ENCODE measurements at regions not wholly inside any gene's neighbourhood (a gene's known extent, or its start where the extent isn't known, plus 50 kb on each side); places are given as distances from the start of the nearest gene placed in this dataset.

DNA sequence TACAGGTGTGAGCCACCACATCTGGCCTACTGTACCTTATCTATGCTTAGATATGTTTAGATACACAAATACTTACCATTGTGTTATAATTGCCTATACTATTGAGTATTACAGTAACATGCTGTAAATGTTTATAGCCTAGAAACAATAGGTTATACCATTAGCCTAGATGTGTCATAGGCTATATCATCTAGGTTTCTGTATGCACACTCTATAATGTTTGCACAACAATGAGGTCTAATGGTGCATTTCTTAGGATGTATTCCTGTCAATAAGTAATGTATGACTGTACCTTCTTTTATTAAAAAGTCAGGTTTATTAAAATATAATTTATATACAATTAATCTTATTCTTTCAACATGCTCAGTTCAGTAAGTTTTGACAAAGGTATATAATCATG is 683.1 kb downstream of the LRRC70 start:
- Histone ChIP-seq H4K91ac (ENCODE audit: insufficient read length, low read depth, low read length) (no peak overlapping the region), H3K27me3 (ENCODE audit: insufficient read depth, low read length) (no peaks in the 10 kb centered on the region), H3K23ac (ENCODE audit: insufficient read length, low read depth, low read length) (no peak overlapping the region), H2BK15ac (ENCODE audit: low read depth, low read length) (no peak overlapping the region), H3K23me2 (ENCODE audit: insufficient read length, low read depth, low read length, poor library complexity, severe bottlenecking) (no peaks in the 10 kb centered on the region), H3K79me1 (ENCODE audit: insufficient read depth, low read depth, low read length, poor library complexity, severe bottlenecking) (no peaks in the 10 kb centered on the region), H3K14ac (ENCODE audit: insufficient read depth, low read length) (no peak overlapping the region), H2BK5ac (ENCODE audit: insufficient read length, low read length) (no peak overlapping the region), H3K9me3 (ENCODE audit: control insufficient read depth, low read depth, low read length) (no peaks in the 10 kb centered on the region), H2AFZ (ENCODE audit: low read length) (no peak overlapping the region), H3K79me2 (ENCODE audit: insufficient read depth, low read length) (no peaks in the 10 kb centered on the region; the same call in 1 of the 2 replicates), H4K5ac (ENCODE audit: insufficient read length, low read depth, low read length) (no peak overlapping the region), H2BK20ac (ENCODE audit: low read depth, low read length, poor library complexity, severe bottlenecking) (no peak overlapping the region), H3K27ac (ENCODE audit: insufficient read length, low read depth, low read length) (no peak overlapping the region), H4K8ac (replicated peaks; ENCODE audit: insufficient read length, low read depth, low read length) (no peak overlapping the region), H2BK12ac (ENCODE audit: insufficient read length, low read depth, low read length) (no peak overlapping the region), H2AK5ac (ENCODE audit: insufficient read length, low read length) (no peak overlapping the region), H3K4me1 (ENCODE audit: insufficient read depth, low read length) (no peaks in the 10 kb centered on the region), H3K56ac (ENCODE audit: insufficient read length, low read depth, low read length) (no peak overlapping the region), H3T11ph (ENCODE audit: low read length) (no peak overlapping the region), H3K4ac (ENCODE audit: low read depth, low read length) (no peak overlapping the region), H3K18ac (ENCODE audit: insufficient read length, low read depth, low read length) (no peak overlapping the region), H2BK120ac (ENCODE audit: low read depth, low read length, poor library complexity, severe bottlenecking) (no peak overlapping the region), H3K4me2 (ENCODE audit: insufficient read depth, insufficient read length, low read length) (no peak overlapping the region), H3K9ac (ENCODE audit: extremely low read depth, insufficient read length, low read length) (no peak overlapping the region), H4K20me1 (ENCODE audit: control insufficient read depth, insufficient read depth, insufficient read length) (no peaks in the 10 kb centered on the region)
- no peak overlapping the region for H3K27ac Mint-ChIP-seq
- DNase-seq, result no peak
- H3K4me1 Mint-ChIP-seq, result peaks cover 0 to 3% of the 10 kb centered on the region in 2 experiments; a peak in 2 of 4 replicates
- TF ChIP-seq CTCF (conservative IDR thresholded peaks at IDR 0.05), result no peak
- no peaks in the 10 kb centered on the region for H3K9me3 Mint-ChIP-seq
- no peaks in the 10 kb centered on the region for H3K36me3 Mint-ChIP-seq (ENCODE audit: insufficient read depth in 1 of 3, low read depth in 3 of 3)
- H3K4me3 Mint-ChIP-seq, result no peak overlapping the region
- H3K27me3 Mint-ChIP-seq (ENCODE audit: low read depth), result no peaks in the 10 kb centered on the region

Data from H9 (cell line).